H1 (cell line): ENCODE measurements at regions not wholly inside any gene's neighbourhood (a gene's known extent, or its start where the extent isn't known, plus 50 kb on each side); places are given as distances from the start of the nearest gene placed in this dataset.

Experiments used
- CTCF ChIA-PET: fragments of 300-600 bp; sonication (Branson Sonifier 250); formaldehyde crosslinking; loops from one replicate; lab custom pipeline; 2021; ENCODE audit not compliant: partially characterized antibody; lab: Charles Lee
- POLR2A ChIA-PET: fragments of 300-600 bp; sonication (Branson Sonifier 250); formaldehyde crosslinking; loops from one replicate; lab custom pipeline; 2021; ENCODE audit warnings: inconsistent platforms; ENCODE audit not compliant: partially characterized antibody; lab: Charles Lee
- DNase-seq, 2 experiments: peaks; one replicate each; pipeline versions ENCODE4 v3.0.0 to v3.0.0-alpha.2; 2010 to 2022; ENCODE audit warnings: low spot score in 2 of 2, low read depth in 1 of 2, mixed read lengths in 1 of 2
- FAIRE-seq: peaks from 2 replicates; lab custom pipeline; 2011; peaks lifted over from hg19 to GRCh38; lab: Jason Lieb, UNC
- H2AFZ ChIP-seq: 2 replicates; pipeline ENCODE4 v1.8.1; 2012; ENCODE audit warnings: low read length, inconsistent platforms
- H2AK5ac ChIP-seq: 2 replicates; pipeline ENCODE4 v1.6.1; 2013; ENCODE audit warnings: low read depth, low read length
- H2BK120ac ChIP-seq: replicated peaks from 2 replicates; pipeline ENCODE3; 2013; ENCODE audit warnings: low read depth, low read length, inconsistent platforms
- H2BK12ac ChIP-seq: 2 replicates; pipeline ENCODE4 v1.6.1; 2013; ENCODE audit warnings: low read depth, low read length
- H2BK15ac ChIP-seq: 2 replicates; pipeline ENCODE4 v1.6.1; 2013; ENCODE audit warnings: low read length
- H2BK20ac ChIP-seq: 2 replicates; pipeline ENCODE4 v1.6.1; 2013; ENCODE audit warnings: low read length
- H2BK5ac ChIP-seq: 2 replicates; pipeline ENCODE4 v1.6.1; 2013; ENCODE audit warnings: low read depth, low read length
- H3K14ac ChIP-seq: 2 replicates; pipeline ENCODE4 v1.6.1; 2013; ENCODE audit warnings: inconsistent platforms; ENCODE audit not compliant: insufficient read length
- H3K18ac ChIP-seq: 2 replicates; pipeline ENCODE4 v1.6.1; 2013; ENCODE audit warnings: low read length; ENCODE audit errors: extremely low read depth
- H3K23ac ChIP-seq: 2 replicates; pipeline ENCODE4 v1.6.1; 2013; ENCODE audit warnings: inconsistent platforms; ENCODE audit not compliant: insufficient read length
- H3K23me2 ChIP-seq: 2 replicates; pipeline ENCODE4 v1.6.1; 2013; ENCODE audit warnings: low read depth, low read length
- H3K27ac ChIP-seq: 2 replicates; pipeline ENCODE4 v1.6.1; 2011; ENCODE audit warnings: low read depth, low read length, inconsistent platforms
- H3K27me3 ChIP-seq, 4 experiments: replicated peaks in 1 of 4; 1 replicate in 1 of 4; 2 replicates in 3 of 4; pipeline versions ENCODE4 v1.6.1 to v1.8.1; 2011 to 2013; ENCODE audit warnings: low read length in 3 of 4, mild to moderate bottlenecking in 3 of 4, inconsistent platforms in 2 of 4, mixed read lengths in 2 of 4, moderate library complexity in 1 of 4; ENCODE audit not compliant: control insufficient read depth in 3 of 4, insufficient read depth in 3 of 4; ENCODE audit errors: extremely low read depth in 1 of 4
- H3K36me3 ChIP-seq, 4 experiments: 2 replicates each; pipeline versions ENCODE4 v1.6.1 to v1.8.1; 2011 to 2013; ENCODE audit warnings: mild to moderate bottlenecking in 4 of 4, low read length in 3 of 4, moderate library complexity in 2 of 4, control low read depth in 1 of 4, inconsistent platforms in 1 of 4; ENCODE audit not compliant: insufficient read depth in 4 of 4, control insufficient read depth in 2 of 4
- H3K4ac ChIP-seq: replicated peaks from 2 replicates; pipeline ENCODE3; 2013; ENCODE audit warnings: low read length, low read depth, mixed read lengths, inconsistent platforms; ENCODE audit not compliant: insufficient read length
- H3K4me1 ChIP-seq, 4 experiments: replicated peaks in 1 of 4; 1 replicate in 1 of 4; 2 replicates in 3 of 4; pipeline versions ENCODE4 v1.6.1 to v1.8.1; 2011 to 2013; ENCODE audit warnings: low read length in 3 of 4, inconsistent platforms in 2 of 4, mixed read lengths in 1 of 4; ENCODE audit not compliant: insufficient read depth in 4 of 4, control insufficient read depth in 3 of 4
- H3K4me2 ChIP-seq, 2 experiments: 2 replicates each; pipeline versions ENCODE4 v1.6.1 to v1.8.1; 2011 to 2013; ENCODE audit warnings: low read depth in 2 of 2, low read length in 2 of 2, control low read depth in 1 of 2, inconsistent platforms in 1 of 2, mild to moderate bottlenecking in 1 of 2; ENCODE audit not compliant: insufficient read depth in 1 of 2
- H3K4me3 ChIP-seq, 4 experiments: fragments of 200-600, 300-600 bp in 1 of 4; sonication (generic), shearing (Covaris generic), sonication (Bioruptor Twin) in 1 of 4; 2 replicates each; pipeline versions ENCODE4 v1.5.1 to v1.8.1; 2011 to 2016; ENCODE audit warnings: low read length in 4 of 4, low read depth in 3 of 4, control low read depth in 2 of 4, inconsistent platforms in 2 of 4, mild to moderate bottlenecking in 2 of 4, mixed read lengths in 1 of 4, moderate library complexity in 1 of 4; ENCODE audit not compliant: insufficient read depth in 2 of 4; ENCODE audit errors: extremely low read depth in 1 of 4
- H3K56ac ChIP-seq: replicated peaks from 2 replicates; pipeline ENCODE3; 2013; ENCODE audit warnings: low read depth, mild to moderate bottlenecking, mixed read lengths, low read length, inconsistent platforms; ENCODE audit not compliant: insufficient read length
- H3K79me1 ChIP-seq: 2 replicates; pipeline ENCODE4 v1.6.1; 2013; ENCODE audit warnings: low read depth, low read length, control low read depth
- H3K79me2 ChIP-seq, 2 experiments: 2 replicates each; pipeline versions ENCODE4 v1.6.1 to v1.8.1; 2012 to 2013; ENCODE audit warnings: low read length in 2 of 2, mild to moderate bottlenecking in 2 of 2, inconsistent platforms in 1 of 2; ENCODE audit not compliant: insufficient read depth in 2 of 2, control insufficient read depth in 1 of 2
- H3K9ac ChIP-seq, 4 experiments: replicated peaks in 1 of 4; 1 replicate in 1 of 4; 2 replicates in 3 of 4; pipeline versions ENCODE4 v1.6.1 to v1.8.1; 2011 to 2013; ENCODE audit warnings: low read depth in 3 of 4, low read length in 3 of 4, control low read depth in 2 of 4, mild to moderate bottlenecking in 2 of 4, moderate library complexity in 2 of 4, inconsistent platforms in 1 of 4; ENCODE audit errors: extremely low read depth in 1 of 4
- H3K9me3 ChIP-seq, 2 experiments: 2 replicates each; pipeline versions ENCODE4 v1.6.1 to v1.8.1; 2012 to 2013; ENCODE audit warnings: mild to moderate bottlenecking in 2 of 2, moderate library complexity in 2 of 2, control low read depth in 1 of 2, inconsistent platforms in 1 of 2, low read depth in 1 of 2, low read length in 1 of 2, mixed read lengths in 1 of 2; ENCODE audit not compliant: insufficient read depth in 2 of 2
- H4K20me1 ChIP-seq, 2 experiments: replicated peaks in 1 of 2; 2 replicates each; pipeline versions ENCODE3 to v1.8.1; 2011 to 2013; ENCODE audit warnings: inconsistent platforms in 2 of 2, low read length in 2 of 2, mild to moderate bottlenecking in 1 of 2; ENCODE audit not compliant: insufficient read depth in 2 of 2, control insufficient read depth in 1 of 2
- H4K5ac ChIP-seq: 2 replicates; pipeline ENCODE4 v1.6.1; 2013; ENCODE audit warnings: low read length, low read depth, mixed read lengths, inconsistent platforms; ENCODE audit not compliant: insufficient read length
- H4K8ac ChIP-seq: 2 replicates; pipeline ENCODE4 v1.8.0; 2013; ENCODE audit warnings: mild to moderate bottlenecking, moderate library complexity, low read length, inconsistent platforms; ENCODE audit not compliant: insufficient read depth; ENCODE audit errors: extremely low read depth
- H4K91ac ChIP-seq: replicated peaks from 2 replicates; pipeline ENCODE3; 2013; ENCODE audit warnings: low read length, mixed read lengths, inconsistent platforms; ENCODE audit not compliant: insufficient read length
- CHD7 ChIP-seq: fragments of 300-600 bp; sonication (generic); IDR thresholded peaks from 2 replicates; pipeline ENCODE4 v1.7.1; 2012; ENCODE audit warnings: low read length, moderate library complexity, mild to moderate bottlenecking, inconsistent platforms; ENCODE audit not compliant: insufficient replicate concordance
- WGBS, 2 experiments: shearing (Covaris generic) in 1 of 2; methylation state at CpG; one replicate each; pipeline versions ENCODE4 v1.1.6 to v1.1.7; 2013 to 2015; ENCODE audit warnings: low lambda C conversion rate in 2 of 2, mixed read lengths in 2 of 2, inconsistent platforms in 1 of 2, low coverage in 1 of 2, missing lambda C conversion rate in 1 of 2; ENCODE audit not compliant: insufficient replicate concordance in 2 of 2, insufficient coverage in 1 of 2, insufficient read length in 1 of 2; ENCODE audit errors: extremely low coverage in 1 of 2, missing lambda C conversion rate in 1 of 2; 5-methylcytosine and 5-hydroxymethylcytosine counted together

GRCh38 chr5:120150770-120151169 lies 313.3 kb upstream of the PRR16 start:
- DNase-seq (no peak), FAIRE-seq (no peak)
- no peak overlapping the region for H3K14ac ChIP-seq
- H3K36me3 ChIP-seq, result no peaks in the 10 kb centered on the region
- no peak overlapping the region for H3K4ac ChIP-seq
- no peak overlapping the region for H2BK5ac ChIP-seq
- H3K27me3 ChIP-seq, result no peaks in the 10 kb centered on the region
- no peak overlapping the region for H3K56ac ChIP-seq
- H2BK15ac ChIP-seq, result no peak overlapping the region
- no peak overlapping the region for H3K9ac ChIP-seq
- no peaks in the 10 kb centered on the region for H3K23me2 ChIP-seq
- POLR2A ChIA-PET, result no interaction called here
- CTCF ChIA-PET, result interaction anchor here (0.9 kb wide), 1 partner anchor 605 kb away, joined by 3 read pairs; no protein-coding TSS in a partner anchor
- H3K9me3 ChIP-seq, result peaks cover 4 to 7% of the 10 kb centered on the region in 2 experiments; a peak in 3 of 4 replicates
- no peaks in the 10 kb centered on the region for H3K79me2 ChIP-seq
- no peak overlapping the region for H3K4me3 ChIP-seq
- H2BK120ac ChIP-seq, result no peak overlapping the region
- H3K4me2 ChIP-seq, result no peak overlapping the region
- H4K5ac ChIP-seq, result no peak overlapping the region
- no peaks in the 10 kb centered on the region for H3K4me1 ChIP-seq
- no peak overlapping the region for H3K23ac ChIP-seq
- no peak overlapping the region for H4K91ac ChIP-seq
- no peak overlapping the region for H3K27ac ChIP-seq
- no peaks in the 10 kb centered on the region for H3K79me1 ChIP-seq
- H2AFZ ChIP-seq, result no peak overlapping the region
- H4K20me1 ChIP-seq, result no peaks in the 10 kb centered on the region
- H2AK5ac ChIP-seq, result no peak overlapping the region
- WGBS, 2 experiments, result 93% methylated on average over 2 of the region's 2 CpGs; no CpG with 5 or more reads in 1 of the 2 experiments
- no peak overlapping the region for H3K18ac ChIP-seq
- H2BK12ac ChIP-seq, result no peak overlapping the region
- H4K8ac ChIP-seq, result no peak overlapping the region
- H2BK20ac ChIP-seq, result no peak overlapping the region
- TF ChIP-seq CHD7, result no peak
